H9 (cell line): ENCODE measurements at regions not wholly inside any gene's neighbourhood (a gene's known extent, or its start where the extent isn't known, plus 50 kb on each side); places are given as distances from the start of the nearest gene placed in this dataset.

Source experiments
- DNase-seq: peaks from one replicate; pipeline ENCODE4 v3.0.0-alpha.2; 2017
- H2AFZ ChIP-seq: one replicate; pipeline ENCODE4 v1.6.1; 2013; ENCODE audit warnings: mild to moderate bottlenecking, low read length, control low read depth, moderate library complexity
- H2AK5ac ChIP-seq: 2 replicates; pipeline ENCODE4 v1.6.1; 2013; ENCODE audit warnings: low read length, control low read depth, mixed read lengths; ENCODE audit not compliant: insufficient read length
- H2BK120ac ChIP-seq: one replicate; pipeline ENCODE4 v1.6.1; 2013; ENCODE audit warnings: low read depth, mild to moderate bottlenecking, low read length, control low read depth, inconsistent platforms; ENCODE audit not compliant: poor library complexity, severe bottlenecking
- H2BK12ac ChIP-seq: 2 replicates; pipeline ENCODE4 v1.6.1; 2013; ENCODE audit warnings: low read length, control low read depth, mixed read lengths, low read depth; ENCODE audit not compliant: insufficient read length
- H2BK15ac ChIP-seq: 2 replicates; pipeline ENCODE4 v1.6.1; 2013; ENCODE audit warnings: low read depth, low read length, control low read depth
- H2BK20ac ChIP-seq: one replicate; pipeline ENCODE4 v1.6.1; 2013; ENCODE audit warnings: low read depth, mild to moderate bottlenecking, low read length, control low read depth, inconsistent platforms; ENCODE audit not compliant: poor library complexity, severe bottlenecking
- H2BK5ac ChIP-seq: 2 replicates; pipeline ENCODE4 v1.6.1; 2013; ENCODE audit warnings: low read length, control low read depth, mixed read lengths; ENCODE audit not compliant: insufficient read length
- H3K14ac ChIP-seq: 2 replicates; pipeline ENCODE4 v1.6.1; 2013; ENCODE audit warnings: low read length, control low read depth; ENCODE audit not compliant: insufficient read depth
- H3K18ac ChIP-seq: 2 replicates; pipeline ENCODE4 v1.6.1; 2013; ENCODE audit warnings: low read depth, mild to moderate bottlenecking, mixed read lengths, low read length, control low read depth; ENCODE audit not compliant: insufficient read length
- H3K23ac ChIP-seq: 2 replicates; pipeline ENCODE4 v1.6.1; 2013; ENCODE audit warnings: low read length, control low read depth, mixed read lengths, low read depth; ENCODE audit not compliant: insufficient read length
- H3K23me2 ChIP-seq: 2 replicates; pipeline ENCODE4 v1.6.1; 2013; ENCODE audit warnings: low read depth, mild to moderate bottlenecking, mixed read lengths, low read length, control low read depth; ENCODE audit not compliant: insufficient read length, poor library complexity, severe bottlenecking
- H3K27ac ChIP-seq: 2 replicates; pipeline ENCODE4 v1.5.1; 2013; ENCODE audit warnings: low read length, control low read depth, mixed read lengths, low read depth; ENCODE audit not compliant: insufficient read length
- H3K27me3 ChIP-seq: 2 replicates; pipeline ENCODE4 v1.6.1; 2013; ENCODE audit warnings: low read length, control low read depth, inconsistent platforms; ENCODE audit not compliant: insufficient read depth
- H3K4ac ChIP-seq: 2 replicates; pipeline ENCODE4 v1.6.1; 2013; ENCODE audit warnings: low read depth, mild to moderate bottlenecking, control low read depth, inconsistent platforms, low read length, moderate library complexity
- H3K4me1 ChIP-seq: 2 replicates; pipeline ENCODE4 v1.6.1; 2013; ENCODE audit warnings: low read length, control low read depth, inconsistent platforms; ENCODE audit not compliant: insufficient read depth
- H3K4me2 ChIP-seq: 2 replicates; pipeline ENCODE4 v1.6.1; 2013; ENCODE audit warnings: low read length, control low read depth, mixed read lengths; ENCODE audit not compliant: insufficient read length, insufficient read depth
- H3K56ac ChIP-seq: 2 replicates; pipeline ENCODE4 v1.6.1; 2013; ENCODE audit warnings: low read depth, mild to moderate bottlenecking, mixed read lengths, low read length, control low read depth; ENCODE audit not compliant: insufficient read length
- H3K79me1 ChIP-seq: 2 replicates; pipeline ENCODE4 v1.6.1; 2013; ENCODE audit warnings: low read depth, mild to moderate bottlenecking, moderate library complexity, low read length, control low read depth, inconsistent platforms; ENCODE audit not compliant: insufficient read depth, poor library complexity, severe bottlenecking
- H3K79me2 ChIP-seq: 2 replicates; pipeline ENCODE4 v1.6.1; 2013; ENCODE audit warnings: low read length, control low read depth, inconsistent platforms; ENCODE audit not compliant: insufficient read depth
- H3K9ac ChIP-seq: 2 replicates; pipeline ENCODE4 v1.6.1; 2013; ENCODE audit warnings: low read length, control low read depth, mixed read lengths; ENCODE audit not compliant: insufficient read length; ENCODE audit errors: extremely low read depth
- H3K9me3 ChIP-seq: one replicate; pipeline ENCODE4 v1.6.1; 2013; ENCODE audit warnings: low read depth, low read length, inconsistent platforms; ENCODE audit not compliant: control insufficient read depth
- H3T11ph ChIP-seq: one replicate; pipeline ENCODE4 v1.6.1; 2013; ENCODE audit warnings: mild to moderate bottlenecking, low read length, control low read depth, inconsistent platforms
- H4K20me1 ChIP-seq: one replicate; pipeline ENCODE4 v1.6.1; 2013; ENCODE audit not compliant: control insufficient read depth, insufficient read length, insufficient read depth
- H4K5ac ChIP-seq: 2 replicates; pipeline ENCODE4 v1.6.1; 2013; ENCODE audit warnings: low read depth, mild to moderate bottlenecking, mixed read lengths, low read length, control low read depth; ENCODE audit not compliant: insufficient read length
- H4K8ac ChIP-seq: replicated peaks from 2 replicates; pipeline ENCODE4 v1.6.1; 2013; ENCODE audit warnings: low read length, control low read depth, mixed read lengths, low read depth; ENCODE audit not compliant: insufficient read length
- H4K91ac ChIP-seq: 2 replicates; pipeline ENCODE4 v1.6.1; 2013; ENCODE audit warnings: low read depth, mild to moderate bottlenecking, moderate library complexity, mixed read lengths, low read length, control low read depth; ENCODE audit not compliant: insufficient read length
- H3K27ac Mint-ChIP-seq, 3 experiments: 2 replicates in 2 of 3; 3 replicates in 1 of 3; pipeline ENCODE4 v1.8.0; 2020 to 2021; ENCODE audit warnings: mixed read lengths in 3 of 3, mild to moderate bottlenecking in 1 of 3, moderate library complexity in 1 of 3
- H3K27me3 Mint-ChIP-seq: 2 replicates; pipeline ENCODE4 v1.8.0; 2021; ENCODE audit warnings: low read depth, mild to moderate bottlenecking, moderate library complexity, mixed read lengths
- H3K36me3 Mint-ChIP-seq, 3 experiments: 2 replicates in 2 of 3; 3 replicates in 1 of 3; pipeline ENCODE4 v1.8.0; 2020 to 2021; ENCODE audit warnings: low read depth in 3 of 3, mixed read lengths in 3 of 3; ENCODE audit not compliant: insufficient read depth in 1 of 3
- H3K4me1 Mint-ChIP-seq, 2 experiments: 2 replicates each; pipeline ENCODE4 v1.8.0; 2020; ENCODE audit warnings: mixed read lengths in 2 of 2
- H3K4me3 Mint-ChIP-seq, 2 experiments: 2 replicates in 1 of 2; 3 replicates in 1 of 2; pipeline ENCODE4 v1.8.0; 2020 to 2021; ENCODE audit warnings: mild to moderate bottlenecking in 2 of 2, mixed read lengths in 2 of 2, moderate library complexity in 1 of 2
- H3K9me3 Mint-ChIP-seq, 2 experiments: 2 replicates in 1 of 2; 3 replicates in 1 of 2; pipeline ENCODE4 v1.8.0; 2020; ENCODE audit warnings: mild to moderate bottlenecking in 2 of 2, mixed read lengths in 2 of 2, moderate library complexity in 1 of 2
- CTCF ChIP-seq: fragments of 200-600 bp; sonication (generic); conservative IDR thresholded peaks from 3 replicates; pipeline ENCODE4 v1.8.0; 2021; ENCODE audit warnings: antibody characterized with exemption, mild to moderate bottlenecking
- WGBS: extraction: QIAGEN DNeasy Blood & Tissue Kit; methylation state at CpG from one replicate; pipeline ENCODE4 v1.1.7; 2013; ENCODE audit warnings: missing lambda C conversion rate, low lambda C conversion rate, mixed read lengths; ENCODE audit not compliant: insufficient read length; ENCODE audit errors: extremely low coverage; 5-methylcytosine and 5-hydroxymethylcytosine counted together

DNA sequence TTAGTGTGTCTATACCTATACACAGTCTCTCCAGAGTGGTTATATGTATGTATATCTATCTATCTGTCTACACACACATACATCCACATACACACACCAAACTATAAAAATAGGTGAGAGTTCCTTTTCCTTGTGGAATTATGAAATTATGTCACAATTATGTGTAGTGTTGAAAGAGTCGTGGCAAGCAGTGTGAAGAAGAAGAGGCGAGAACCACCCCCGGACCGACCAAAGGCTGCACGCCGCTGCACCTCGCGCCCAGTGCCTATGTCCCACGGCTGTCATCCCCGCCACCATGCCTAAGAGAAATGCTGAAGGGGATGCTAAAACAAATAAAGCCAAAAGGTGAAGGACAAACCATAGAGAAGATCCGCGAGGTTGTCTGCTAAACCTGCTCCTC, 95.0 kb upstream of the RAP2B start:
- Histone ChIP-seq H4K91ac (no peak overlapping the region), H3K4me2 (no peak overlapping the region), H3K79me2 (no peaks in the 10 kb centered on the region), H4K5ac (no peak overlapping the region), H2BK15ac (no peak overlapping the region), H2BK5ac (no peak overlapping the region), H2AK5ac (no peak overlapping the region), H3K27ac (no peak overlapping the region), H2AFZ (no peak overlapping the region), H3K27me3 (no peaks in the 10 kb centered on the region), H2BK120ac (no peak overlapping the region), H3K56ac (no peak overlapping the region), H3K23ac (no peak overlapping the region), H4K20me1 (no peaks in the 10 kb centered on the region), H3K14ac (no peak overlapping the region), H3T11ph (no peak overlapping the region), H2BK20ac (no peak overlapping the region), H3K4me1 (no peaks in the 10 kb centered on the region), H3K79me1 (no peaks in the 10 kb centered on the region), H3K4ac (no peak overlapping the region), H3K9me3 (no peaks in the 10 kb centered on the region), H3K9ac (no peak overlapping the region), H3K18ac (no peak overlapping the region), H2BK12ac (no peak overlapping the region), H3K23me2 (no peaks in the 10 kb centered on the region), H4K8ac (no peak overlapping the region)
- no peak overlapping the region for H3K4me3 Mint-ChIP-seq
- no peak overlapping the region for H3K27ac Mint-ChIP-seq
- no CpG with 5 or more reads among the region's 12 CpGs for WGBS
- DNase-seq = no peak
- no peaks in the 10 kb centered on the region for H3K36me3 Mint-ChIP-seq
- H3K4me1 Mint-ChIP-seq = no peaks in the 10 kb centered on the region
- no peak for TF ChIP-seq CTCF
- no peaks in the 10 kb centered on the region for H3K9me3 Mint-ChIP-seq
- no peaks in the 10 kb centered on the region for H3K27me3 Mint-ChIP-seq
